GM18873 (cell line): ENCODE measurements at regions not wholly inside any gene's neighbourhood (a gene's known extent, or its start where the extent isn't known, plus 50 kb on each side); places are given as distances from the start of the nearest gene placed in this dataset.

Source experiments
- ATAC-seq: cut with Tn5 transposase; IDR thresholded peaks from one replicate; pipeline ENCODE4 v1.9.1; 2021; ENCODE audit warnings: mild to moderate bottlenecking, moderate library complexity, moderate number of reproducible peaks; ENCODE audit not compliant: unreplicated experiment, low FRiP score

GRCh38 chr1:209446356-209446755, 137.2 kb upstream of the CAMK1G start:
- no peak for ATAC-seq

- ATAC-seq: no peak
Observed at GRCh38 chr1:209454340-209454994, 129.0 kb upstream of the CAMK1G start.

GRCh38 chr1:209455145-209455544, 128.4 kb upstream of the CAMK1G start:
- ATAC-seq: no peak

- ATAC-seq: no peak
Observed at GRCh38 chr1:209455661-209456358, 127.7 kb upstream of the CAMK1G start.

GRCh38 chr1:209456878-209457277, 126.6 kb upstream of the CAMK1G start:
- no peak for ATAC-seq

- ATAC-seq: no peak
Observed at GRCh38 chr1:209457401-209458125, 126.0 kb upstream of the CAMK1G start.

GRCh38 chr1:209458921-209459320, 124.6 kb upstream of the CAMK1G start:
- ATAC-seq: no peak

- ATAC-seq: no peak
Observed at GRCh38 chr1:209461168-209461567, 122.3 kb upstream of the CAMK1G start.

- ATAC-seq: no peak
Observed at GRCh38 chr1:209462433-209462832, 121.1 kb upstream of the CAMK1G start.

GRCh38 chr1:209463441-209463840, 120.1 kb upstream of the CAMK1G start:
- ATAC-seq: no peak

GRCh38 chr1:209473025-209473424, 110.5 kb upstream of the CAMK1G start:
- ATAC-seq: no peak

- ATAC-seq: no peak
Observed at GRCh38 chr1:209480345-209480744, 103.2 kb upstream of the CAMK1G start.

GRCh38 chr1:209483691-209484090, 99.8 kb upstream of the CAMK1G start:
- no peak for ATAC-seq

- ATAC-seq: no peak
Observed at GRCh38 chr1:209484429-209484828, 99.1 kb upstream of the CAMK1G start.

GRCh38 chr1:209485167-209485566, 98.3 kb upstream of the CAMK1G start:
- ATAC-seq: no peak

GRCh38 chr1:209485751-209486150, 97.8 kb upstream of the CAMK1G start:
- ATAC-seq: no peak

GRCh38 chr1:209486861-209487593, 96.5 kb upstream of the CAMK1G start:
- ATAC-seq: no peak

GRCh38 chr1:209490013-209490412, 93.5 kb upstream of the CAMK1G start:
- ATAC-seq: no peak

- ATAC-seq: no peak
Observed at GRCh38 chr1:209491031-209491430, 92.5 kb upstream of the CAMK1G start.

GRCh38 chr1:209491496-209491895, 92.0 kb upstream of the CAMK1G start:
- no peak for ATAC-seq

- no peak for ATAC-seq
Observed at GRCh38 chr1:209491897-209492296, 91.6 kb upstream of the CAMK1G start.
